NB4 (cell line): ENCODE measurements at regions not wholly inside any gene's neighbourhood (a gene's known extent, or its start where the extent isn't known, plus 50 kb on each side); places are given as distances from the start of the nearest gene placed in this dataset.

ENCODE experiments used
- MYC ChIP-seq: IDR thresholded peaks from 2 replicates; pipeline ENCODE4 v1.6.1; 2011; ENCODE audit warnings: low read depth, low read length
- POLR2A ChIP-seq: IDR thresholded peaks from 2 replicates; pipeline ENCODE4 v1.6.1; 2011; ENCODE audit warnings: mild to moderate bottlenecking; ENCODE audit not compliant: insufficient read length; ENCODE audit errors: extremely low read depth
- TF ChIP-seq, protein P1 (sequence below): IDR thresholded peaks from one replicate; pipeline ENCODE4 v1.5.1; 2012; ENCODE audit warnings: low read depth, low read length
- TF ChIP-seq, protein P2 (sequence below): IDR thresholded peaks from 2 replicates; pipeline ENCODE4 v1.6.1; 2011; ENCODE audit warnings: low read depth, low read length

DNA sequence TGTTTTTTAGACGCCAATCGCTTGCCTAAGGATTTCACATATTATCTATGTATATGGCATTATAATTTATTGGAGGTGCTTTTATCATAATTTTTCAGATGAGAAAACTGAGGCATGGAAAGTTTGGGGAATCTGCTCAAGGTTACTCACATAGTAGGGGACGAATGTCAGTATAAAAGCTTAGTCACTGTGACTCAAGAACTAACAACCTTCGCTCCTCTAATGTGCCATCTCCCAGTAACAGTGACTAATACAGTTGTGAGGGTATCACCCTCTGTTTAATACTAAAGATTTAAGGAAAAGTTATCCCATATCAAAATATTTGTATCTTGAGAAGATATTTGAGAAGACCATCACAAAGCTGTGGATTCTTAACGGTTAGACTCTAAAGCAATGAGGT, 353.1 kb upstream of the SPOCK3 start:
- TF ChIP-seq, protein P1, sequence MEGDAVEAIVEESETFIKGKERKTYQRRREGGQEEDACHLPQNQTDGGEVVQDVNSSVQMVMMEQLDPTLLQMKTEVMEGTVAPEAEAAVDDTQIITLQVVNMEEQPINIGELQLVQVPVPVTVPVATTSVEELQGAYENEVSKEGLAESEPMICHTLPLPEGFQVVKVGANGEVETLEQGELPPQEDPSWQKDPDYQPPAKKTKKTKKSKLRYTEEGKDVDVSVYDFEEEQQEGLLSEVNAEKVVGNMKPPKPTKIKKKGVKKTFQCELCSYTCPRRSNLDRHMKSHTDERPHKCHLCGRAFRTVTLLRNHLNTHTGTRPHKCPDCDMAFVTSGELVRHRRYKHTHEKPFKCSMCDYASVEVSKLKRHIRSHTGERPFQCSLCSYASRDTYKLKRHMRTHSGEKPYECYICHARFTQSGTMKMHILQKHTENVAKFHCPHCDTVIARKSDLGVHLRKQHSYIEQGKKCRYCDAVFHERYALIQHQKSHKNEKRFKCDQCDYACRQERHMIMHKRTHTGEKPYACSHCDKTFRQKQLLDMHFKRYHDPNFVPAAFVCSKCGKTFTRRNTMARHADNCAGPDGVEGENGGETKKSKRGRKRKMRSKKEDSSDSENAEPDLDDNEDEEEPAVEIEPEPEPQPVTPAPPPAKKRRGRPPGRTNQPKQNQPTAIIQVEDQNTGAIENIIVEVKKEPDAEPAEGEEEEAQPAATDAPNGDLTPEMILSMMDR: no peak
- TF ChIP-seq POLR2A: no peak
- TF ChIP-seq, protein P2, sequence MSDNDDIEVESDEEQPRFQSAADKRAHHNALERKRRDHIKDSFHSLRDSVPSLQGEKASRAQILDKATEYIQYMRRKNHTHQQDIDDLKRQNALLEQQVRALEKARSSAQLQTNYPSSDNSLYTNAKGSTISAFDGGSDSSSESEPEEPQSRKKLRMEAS: no peak
- TF ChIP-seq MYC: no peak
